ENCODE measurements at regions not wholly inside any gene's neighbourhood (a gene's known extent, or its start where the extent isn't known, plus 50 kb on each side); places are given as distances from the start of the nearest gene placed in this dataset.
A peak's percentile ranks its signal among the peaks of the same experiment; 100 is the strongest.

- peak; percentile 31; the same call in 1 of the 2 replicates for TF ChIP-seq MGA (IDR thresholded peaks at IDR 0.05)
- TF ChIP-seq ZBTB9 (CRISPR knock-in tag; IDR thresholded peaks at IDR 0.05): peak; percentile 60; the same call in 1 of the 2 replicates
- TF ChIP-seq RBFOX2 (IDR thresholded peaks at IDR 0.05; ENCODE audit: low read depth, low read length): peak; percentile 22; the same call in 1 of the 2 replicates
- TF ChIP-seq NR0B1 (IDR thresholded peaks at IDR 0.05; ENCODE audit: partially characterized antibody): no peak
- TF ChIP-seq NKRF (IDR thresholded peaks at IDR 0.05; ENCODE audit: borderline replicate concordance): peak; percentile 21; the same call in 1 of the 2 replicates
- no peak for TF ChIP-seq BRF1 (IDR thresholded peaks at IDR 0.05; ENCODE audit: borderline replicate concordance, extremely low read depth, insufficient read length)
- peak; percentile 21; the same call in 1 of the 2 replicates for TF ChIP-seq PHF8 (IDR thresholded peaks at IDR 0.05; ENCODE audit: borderline replicate concordance, low read length)
- no peak for TF ChIP-seq MCM5 (IDR thresholded peaks at IDR 0.05; ENCODE audit: low read depth)
These were observed 276.4 kb upstream of the SFSWAP start (continued) for GRCh38 chr12:131434208-131435125.
